Naive thymus-derived CD8-positive, alpha-beta T cell (primary cell): ENCODE measurements at regions not wholly inside any gene's neighbourhood (a gene's known extent, or its start where the extent isn't known, plus 50 kb on each side); places are given as distances from the start of the nearest gene placed in this dataset.

ENCODE experiments used
- ATAC-seq, 2 donors: fragments of 150-1000 bp; cut with Tn5 transposase in 1 of 2; sonication (Bioruptor Pico), chemical (Tn5 transposase) in 1 of 2; 1 replicate in 1 of 2; 2 replicates in 1 of 2; pipeline ENCODE4 v1.10.0; 2021; ENCODE audit warnings: mild to moderate bottlenecking in 2 of 2, moderate library complexity in 2 of 2
- POLR2A ChIA-PET: fragments of 350-600 bp; sonication (Branson Sonifier 250); formaldehyde crosslinking; loops from one replicate; lab custom pipeline; 2021; ENCODE audit warnings: antibody characterized with exemption; lab: Charles Lee
- DNase-seq, 10 donors: peaks; one replicate each; pipeline versions ENCODE4 v3.0.0 to v3.0.0-alpha.2; 2020 to 2022
- H3K27ac Mint-ChIP-seq, 10 donors: one replicate each; pipeline ENCODE4 v1.8.0; 2020 to 2022; ENCODE audit warnings: mild to moderate bottlenecking in 10 of 10, mixed read lengths in 10 of 10, moderate library complexity in 4 of 10, inconsistent platforms in 1 of 10
- H3K27me3 Mint-ChIP-seq, 5 donors: one replicate each; pipeline ENCODE4 v1.8.0; 2021 to 2022; ENCODE audit warnings: mixed read lengths in 5 of 5
- H3K36me3 Mint-ChIP-seq, 3 donors: one replicate each; pipeline ENCODE4 v1.8.0; 2020 to 2022; ENCODE audit warnings: mixed read lengths in 3 of 3, mild to moderate bottlenecking in 2 of 3, inconsistent platforms in 1 of 3
- H3K4me1 Mint-ChIP-seq, 4 donors: one replicate each; pipeline ENCODE4 v1.8.0; 2021 to 2022; ENCODE audit warnings: mixed read lengths in 4 of 4
- H3K4me3 Mint-ChIP-seq, 10 donors: one replicate each; pipeline ENCODE4 v1.8.0; 2020 to 2022; ENCODE audit warnings: mild to moderate bottlenecking in 10 of 10, mixed read lengths in 10 of 10, moderate library complexity in 6 of 10, inconsistent platforms in 1 of 10
- H3K9me3 Mint-ChIP-seq, 9 donors: one replicate each; pipeline ENCODE4 v1.8.0; 2020 to 2022; ENCODE audit warnings: mixed read lengths in 9 of 9, mild to moderate bottlenecking in 3 of 9, inconsistent platforms in 1 of 9, moderate library complexity in 1 of 9

GRCh38 chr3:139289860-139290524 lies 53.8 kb upstream of the MRPS22 start:
- H3K9me3 Mint-ChIP-seq: no peaks in the 10 kb centered on the region
- H3K4me1 Mint-ChIP-seq: no peaks in the 10 kb centered on the region
- peak overlapping the region in 1 of 10 donors; percentile 41 for H3K27ac Mint-ChIP-seq
- H3K4me3 Mint-ChIP-seq: no peak overlapping the region
- POLR2A ChIA-PET: no interaction called here
- no peak for DNase-seq
- no peaks in the 10 kb centered on the region for H3K36me3 Mint-ChIP-seq
- peaks cover 0 to 4% (median 0%) of the 10 kb centered on the region in 5 donors for H3K27me3 Mint-ChIP-seq
- ATAC-seq: no peak

DNA sequence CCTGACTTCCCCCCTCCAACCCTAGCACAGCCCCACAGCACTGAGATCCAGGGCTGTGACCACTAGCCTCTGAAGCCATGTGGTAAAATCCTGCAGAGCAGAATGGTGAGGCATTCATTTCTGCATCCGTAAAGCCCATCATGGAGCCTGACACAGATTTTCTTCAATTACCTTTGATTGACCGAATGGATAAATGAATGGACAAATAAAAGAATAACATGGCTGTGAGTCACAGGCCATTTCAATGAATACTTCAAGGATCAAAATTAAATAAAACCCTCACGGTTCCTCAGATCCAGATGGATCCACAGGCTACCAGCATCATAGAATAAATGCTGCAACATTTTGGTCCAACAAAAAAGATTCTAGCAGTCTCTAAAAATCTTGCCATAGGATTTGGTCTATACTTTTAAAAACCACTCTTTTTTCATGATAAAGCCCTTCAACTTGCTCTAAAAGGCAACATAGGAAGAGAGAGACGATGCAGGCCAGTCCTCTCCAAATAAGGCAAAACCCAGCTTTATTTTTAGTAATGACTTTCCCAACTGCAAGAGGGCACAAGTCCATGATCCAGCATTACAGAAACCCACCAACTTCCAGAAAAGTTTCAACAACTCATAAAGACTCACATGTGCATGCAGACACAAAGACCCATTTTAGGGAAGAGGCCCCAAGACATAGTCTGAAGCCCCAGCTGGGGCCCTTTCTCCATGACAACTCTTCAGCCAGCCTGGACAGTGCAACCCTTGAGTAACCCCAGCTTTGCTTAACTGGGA lies 52.4 kb upstream of the MRPS22 start:
- H3K36me3 Mint-ChIP-seq: no peaks in the 10 kb centered on the region
- no peaks in the 10 kb centered on the region for H3K4me1 Mint-ChIP-seq
- no peak overlapping the region for H3K4me3 Mint-ChIP-seq
- peaks cover 0 to 9% (median 0%) of the 10 kb centered on the region in 5 donors for H3K27me3 Mint-ChIP-seq
- H3K9me3 Mint-ChIP-seq: no peaks in the 10 kb centered on the region
- DNase-seq: no peak
- POLR2A ChIA-PET: no interaction called here
- ATAC-seq: no peak
- H3K27ac Mint-ChIP-seq: no peak overlapping the region

DNA sequence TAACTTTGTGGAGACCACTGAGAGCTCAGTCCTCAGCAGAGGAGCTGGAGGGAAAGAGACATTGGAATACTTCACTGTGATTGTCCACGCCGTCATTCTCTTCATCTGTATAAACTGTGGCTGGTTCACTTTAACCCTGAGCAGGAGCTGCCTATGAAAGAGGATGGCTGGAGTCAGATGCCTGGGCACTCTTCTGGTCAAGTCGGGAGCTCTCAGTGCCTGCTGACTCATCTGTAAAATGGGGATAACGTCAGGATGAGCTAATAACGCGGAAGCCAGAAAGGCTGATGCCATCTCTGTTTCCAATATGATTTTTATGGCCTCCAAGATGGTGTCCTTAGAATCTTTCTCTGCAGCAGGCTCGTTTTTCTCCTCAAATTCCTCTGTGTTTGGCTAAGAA lies 51.6 kb upstream of the MRPS22 start:
- ATAC-seq (no peak), DNase-seq (no peak)
- no peaks in the 10 kb centered on the region for H3K36me3 Mint-ChIP-seq
- no peak overlapping the region for H3K4me3 Mint-ChIP-seq
- H3K27ac Mint-ChIP-seq: no peak overlapping the region
- H3K4me1 Mint-ChIP-seq: peaks cover 0 to 2% (median 0%) of the 10 kb centered on the region in 4 donors
- H3K9me3 Mint-ChIP-seq: no peaks in the 10 kb centered on the region
- H3K27me3 Mint-ChIP-seq: peaks cover 0 to 9% (median 0%) of the 10 kb centered on the region in 5 donors
- POLR2A ChIA-PET: no interaction called here

DNA sequence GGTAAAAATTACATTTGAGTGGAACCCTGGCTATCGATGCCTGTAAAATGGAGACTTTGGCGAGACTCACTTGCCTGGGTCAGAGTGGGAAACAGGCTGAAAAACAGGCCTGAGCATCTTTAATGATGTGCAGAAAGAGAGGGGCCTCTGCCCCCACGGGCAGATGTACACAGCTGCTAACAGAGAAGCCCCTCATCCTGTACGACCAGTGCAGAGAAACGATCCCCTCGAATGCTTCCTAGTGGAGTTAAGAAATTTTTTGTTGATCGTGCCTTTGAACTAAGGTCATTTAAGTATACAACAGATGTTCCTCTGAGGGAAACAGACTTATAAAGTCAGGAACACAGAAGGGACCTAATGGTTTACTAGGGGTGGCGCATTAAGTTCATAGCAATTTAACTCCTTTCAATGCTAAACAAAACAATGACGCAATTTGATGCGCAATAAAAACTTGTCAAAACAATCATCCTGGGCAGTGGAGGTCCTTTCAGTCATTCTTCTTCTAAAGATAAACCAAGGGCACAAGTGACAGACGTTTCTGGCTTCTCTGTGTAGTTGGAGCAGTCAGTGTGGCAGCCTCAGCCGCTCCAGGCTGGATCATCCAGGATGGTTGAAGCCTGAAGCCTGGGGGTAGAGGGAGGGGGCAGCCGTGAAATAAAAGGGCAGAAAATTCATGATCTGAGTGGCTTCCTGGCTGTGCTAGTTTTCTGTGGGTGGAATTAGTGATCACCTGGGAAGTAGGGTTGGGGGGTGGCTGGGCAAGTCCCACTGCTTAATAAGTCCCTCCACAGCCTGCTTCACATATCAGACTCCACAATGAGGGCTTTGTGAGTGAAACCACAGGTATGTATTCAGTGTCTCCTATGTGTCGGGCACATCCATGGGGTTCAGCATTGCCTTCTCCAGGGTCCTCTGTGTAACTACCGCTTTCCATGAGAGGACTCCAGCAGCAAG lies 50.8 kb upstream of the MRPS22 start:
- Mint-ChIP-seq H3K36me3 (no peaks in the 10 kb centered on the region), H3K27me3 (peaks cover 0 to 9% (median 0%) of the 10 kb centered on the region in 5 donors), H3K4me3 (no peak overlapping the region), H3K4me1 (peaks cover 0 to 2% (median 0%) of the 10 kb centered on the region in 4 donors), H3K9me3 (no peaks in the 10 kb centered on the region), H3K27ac (no peak overlapping the region)
- POLR2A ChIA-PET: no interaction called here
- no peak for DNase-seq
- ATAC-seq: no peak

DNA sequence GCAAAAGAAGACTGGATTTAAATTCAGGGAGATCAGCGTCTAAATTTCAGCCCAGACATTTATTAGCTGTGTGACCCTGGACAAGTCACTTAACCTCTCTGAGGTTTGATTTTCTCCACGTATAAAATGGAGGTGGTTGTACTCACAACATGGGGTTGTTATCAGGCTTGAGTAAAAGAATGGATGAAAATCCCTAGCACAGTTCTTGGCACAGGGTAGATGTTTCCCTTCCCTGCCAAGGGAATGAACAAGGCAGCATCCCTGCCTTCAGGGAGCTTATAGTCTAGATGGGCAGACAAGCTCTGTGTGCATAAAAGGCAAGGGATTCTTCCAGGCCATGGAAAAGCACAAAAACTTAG lies 50.2 kb upstream of the MRPS22 start:
- H3K9me3 Mint-ChIP-seq: no peaks in the 10 kb centered on the region
- H3K27ac Mint-ChIP-seq: peak overlapping the region in 1 of 10 donors; percentile 64
- H3K27me3 Mint-ChIP-seq: peaks cover 0 to 9% (median 0%) of the 10 kb centered on the region in 5 donors
- POLR2A ChIA-PET: no interaction called here
- no peak overlapping the region for H3K4me3 Mint-ChIP-seq
- H3K36me3 Mint-ChIP-seq: no peaks in the 10 kb centered on the region
- DNase-seq (no peak), ATAC-seq (no peak)
- H3K4me1 Mint-ChIP-seq: peaks cover 0 to 2% (median 0%) of the 10 kb centered on the region in 4 donors
